ENCODE measurements at regions not wholly inside any gene's neighbourhood (a gene's known extent, or its start where the extent isn't known, plus 50 kb on each side); places are given as distances from the start of the nearest gene placed in this dataset.

- H3K36me3 ChIP-seq (ENCODE audit: control insufficient read depth, insufficient read depth, low read length): no peaks in the 10 kb centered on the region
- H3K4me3 ChIP-seq (ENCODE audit: low read depth, low read length): no peak overlapping the region
- H3K27me3 ChIP-seq (ENCODE audit: control insufficient read depth, insufficient read depth, low read length): no peaks in the 10 kb centered on the region
Observed at GRCh38 chr1:78765489-78765888, 115.9 kb downstream of the IFI44 start.

GRCh38 chr1:78779831-78780230 is 130.2 kb downstream of the IFI44 start:
- Histone ChIP-seq H3K36me3 (ENCODE audit: control insufficient read depth, insufficient read depth, low read length) (no peaks in the 10 kb centered on the region), H3K4me2 (ENCODE audit: low read length) (no peak overlapping the region), H3K9ac (no peak overlapping the region), H3K4me1 (no peaks in the 10 kb centered on the region), H2AFZ (no peak overlapping the region), H3K79me2 (no peaks in the 10 kb centered on the region), H3K27me3 (ENCODE audit: control insufficient read depth, insufficient read depth, low read length) (no peaks in the 10 kb centered on the region), H3K9me3 (ENCODE audit: control insufficient read depth, low read length) (no peaks in the 10 kb centered on the region), H3K27ac (no peak overlapping the region), H3K4me3 (ENCODE audit: low read depth, low read length) (no peak overlapping the region)
- TF ChIP-seq, protein P1, sequence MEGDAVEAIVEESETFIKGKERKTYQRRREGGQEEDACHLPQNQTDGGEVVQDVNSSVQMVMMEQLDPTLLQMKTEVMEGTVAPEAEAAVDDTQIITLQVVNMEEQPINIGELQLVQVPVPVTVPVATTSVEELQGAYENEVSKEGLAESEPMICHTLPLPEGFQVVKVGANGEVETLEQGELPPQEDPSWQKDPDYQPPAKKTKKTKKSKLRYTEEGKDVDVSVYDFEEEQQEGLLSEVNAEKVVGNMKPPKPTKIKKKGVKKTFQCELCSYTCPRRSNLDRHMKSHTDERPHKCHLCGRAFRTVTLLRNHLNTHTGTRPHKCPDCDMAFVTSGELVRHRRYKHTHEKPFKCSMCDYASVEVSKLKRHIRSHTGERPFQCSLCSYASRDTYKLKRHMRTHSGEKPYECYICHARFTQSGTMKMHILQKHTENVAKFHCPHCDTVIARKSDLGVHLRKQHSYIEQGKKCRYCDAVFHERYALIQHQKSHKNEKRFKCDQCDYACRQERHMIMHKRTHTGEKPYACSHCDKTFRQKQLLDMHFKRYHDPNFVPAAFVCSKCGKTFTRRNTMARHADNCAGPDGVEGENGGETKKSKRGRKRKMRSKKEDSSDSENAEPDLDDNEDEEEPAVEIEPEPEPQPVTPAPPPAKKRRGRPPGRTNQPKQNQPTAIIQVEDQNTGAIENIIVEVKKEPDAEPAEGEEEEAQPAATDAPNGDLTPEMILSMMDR (IDR thresholded peaks at IDR 0.05): no peak

More at GRCh38 chr1:78765489-78765888, 115.9 kb downstream of the IFI44 start:
- Histone ChIP-seq H3K9me3 (ENCODE audit: control insufficient read depth, low read length) (no peaks in the 10 kb centered on the region), H3K9ac (no peak overlapping the region), H2AFZ (no peak overlapping the region), H3K4me2 (ENCODE audit: low read length) (no peak overlapping the region), H3K4me1 (no peaks in the 10 kb centered on the region), H3K79me2 (no peaks in the 10 kb centered on the region), H3K27ac (no peak overlapping the region)
- TF ChIP-seq, protein P1 (IDR thresholded peaks at IDR 0.05): no peak

DNA sequence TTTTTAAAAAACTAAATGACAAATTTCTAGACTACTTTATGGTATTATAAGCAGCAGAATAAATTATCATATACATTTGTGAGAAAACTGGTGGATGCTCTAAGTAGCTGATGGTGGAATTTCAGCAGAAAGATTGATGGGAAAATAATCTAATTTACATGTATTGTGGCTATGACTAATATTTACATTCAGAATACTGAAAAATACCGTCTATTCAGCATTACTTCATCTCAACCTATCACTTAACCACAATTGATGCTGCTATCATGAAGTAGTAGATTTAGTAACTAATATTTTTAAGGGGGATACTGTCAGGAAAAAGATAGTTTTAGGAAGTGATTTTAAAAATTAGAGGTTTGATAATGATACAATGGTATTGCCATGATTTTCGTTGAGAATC is 137.9 kb downstream of the IFI44 start:
- TF ChIP-seq, protein P1 (IDR thresholded peaks at IDR 0.05): no peak

GRCh38 chr1:78790174-78790573 is 140.5 kb downstream of the IFI44 start:
- no peaks in the 10 kb centered on the region for H3K4me1 ChIP-seq
- H3K27me3 ChIP-seq (ENCODE audit: control insufficient read depth, insufficient read depth, low read length): no peaks in the 10 kb centered on the region
- TF ChIP-seq, protein P1 (IDR thresholded peaks at IDR 0.05): no peak
- no peaks in the 10 kb centered on the region for H3K36me3 ChIP-seq (ENCODE audit: control insufficient read depth, insufficient read depth, low read length)
- H3K79me2 ChIP-seq: no peaks in the 10 kb centered on the region
- H3K4me2 ChIP-seq (ENCODE audit: low read length): no peak overlapping the region
- no peak overlapping the region for H3K9ac ChIP-seq
- H3K9me3 ChIP-seq (ENCODE audit: control insufficient read depth, low read length): no peaks in the 10 kb centered on the region
- no peak overlapping the region for H2AFZ ChIP-seq
- H3K4me3 ChIP-seq (ENCODE audit: low read depth, low read length): no peak overlapping the region
- H3K27ac ChIP-seq: no peak overlapping the region

More for the DNA sequence above, 137.9 kb downstream of the IFI44 start:
- Histone ChIP-seq H3K9ac (no peak overlapping the region), H3K4me3 (ENCODE audit: low read depth, low read length) (no peak overlapping the region), H3K4me1 (no peaks in the 10 kb centered on the region), H3K9me3 (ENCODE audit: control insufficient read depth, low read length) (no peaks in the 10 kb centered on the region), H3K27me3 (ENCODE audit: control insufficient read depth, insufficient read depth, low read length) (no peaks in the 10 kb centered on the region), H3K36me3 (ENCODE audit: control insufficient read depth, insufficient read depth, low read length) (no peaks in the 10 kb centered on the region), H3K27ac (no peak overlapping the region), H2AFZ (no peak overlapping the region), H3K4me2 (ENCODE audit: low read length) (no peak overlapping the region), H3K79me2 (no peaks in the 10 kb centered on the region)

- Histone ChIP-seq H3K36me3 (ENCODE audit: control insufficient read depth, insufficient read depth, low read length) (no peaks in the 10 kb centered on the region), H3K4me1 (no peaks in the 10 kb centered on the region), H3K27me3 (ENCODE audit: control insufficient read depth, insufficient read depth, low read length) (no peaks in the 10 kb centered on the region), H3K9me3 (ENCODE audit: control insufficient read depth, low read length) (no peaks in the 10 kb centered on the region), H3K4me2 (ENCODE audit: low read length) (no peak overlapping the region), H3K9ac (no peak overlapping the region), H3K79me2 (no peaks in the 10 kb centered on the region), H3K4me3 (ENCODE audit: low read depth, low read length) (no peak overlapping the region), H3K27ac (no peak overlapping the region), H2AFZ (no peak overlapping the region)
- TF ChIP-seq, protein P1 (IDR thresholded peaks at IDR 0.05): no peak
Observed at GRCh38 chr1:78792756-78793155, 143.1 kb downstream of the IFI44 start.

Measured in parathyroid adenoma (tissue), 2 donors.